ENCODE measurements at regions not wholly inside any gene's neighbourhood (a gene's known extent, or its start where the extent isn't known, plus 50 kb on each side); places are given as distances from the start of the nearest gene placed in this dataset.

GRCh38 chr6:133741375-133741861 lies 147.5 kb upstream of the TCF21 start:
- POLR2A ChIA-PET: no interaction called here
- no peak for DNase-seq
- WGBS (ENCODE audit: low lambda C conversion rate): 4% methylated on average over 5 of the region's 5 CpGs
- Histone ChIP-seq H3K79me2 (ENCODE audit: insufficient read depth) (no peaks in the 10 kb centered on the region), H4K20me1 (ENCODE audit: insufficient read depth) (no peaks in the 10 kb centered on the region), H3K4me2 (no peak overlapping the region), H3K27ac (ENCODE audit: low read depth in 2 of 2, low read length in 1 of 2) (no peak overlapping the region), H3K27me3 (ENCODE audit: insufficient read depth) (no peaks in the 10 kb centered on the region; the same call in 1 of the 2 replicates), H3K9ac (no peak overlapping the region), H3K36me3 (replicated peaks in 1 of 2; ENCODE audit: control insufficient read depth in 1 of 2, insufficient read depth in 2 of 2, low read length in 1 of 2) (no peaks in the 10 kb centered on the region), H3K4me1 (ENCODE audit: control insufficient read depth in 1 of 2, insufficient read depth in 2 of 2, low read depth in 1 of 2, low read length in 1 of 2) (no peaks in the 10 kb centered on the region), H3K4me3 (ENCODE audit: low read depth in 2 of 2, low read length in 1 of 2) (no peak overlapping the region), H3K9me2 (no peaks in the 10 kb centered on the region), H3K9me3 (no peaks in the 10 kb centered on the region), H3F3A (replicated peaks; ENCODE audit: insufficient read depth) (peaks cover 4% of the 10 kb centered on the region), H2AFZ (ENCODE audit: low read depth) (no peak overlapping the region)
- TF ChIP-seq POLR2AphosphoS5 (IDR thresholded peaks at IDR 0.05; ENCODE audit: low read depth, low read length) (no peak), SIN3A (IDR thresholded peaks at IDR 0.05; ENCODE audit: borderline replicate concordance, low read depth, low read length) (no peak), REST (IDR thresholded peaks at IDR 0.05; ENCODE audit: low read depth, low read length) (no peak), RXRA (IDR thresholded peaks at IDR 0.05; ENCODE audit: borderline replicate concordance, low read depth) (no peak), IRF3 (IDR thresholded peaks at IDR 0.05; ENCODE audit: low read depth, low read length) (no peak), USF1 (IDR thresholded peaks at IDR 0.05; ENCODE audit: borderline replicate concordance, low read depth) (no peak), GATA2 (CRISPR knock-in tag; IDR thresholded peaks at IDR 0.05) (no peak)
- CTCF ChIA-PET: interaction anchor here (0.8 kb wide), 1 partner anchor 172 kb away, joined by 4 read pairs; no protein-coding TSS in a partner anchor

- H3K9me2 ChIP-seq: no peaks in the 10 kb centered on the region
- H3K9ac ChIP-seq: no peak overlapping the region
Measured at GRCh38 chr6:133743621-133744020, 145.3 kb upstream of the TCF21 start.

More at GRCh38 chr6:133743621-133744020, 145.3 kb upstream of the TCF21 start:
- no peaks in the 10 kb centered on the region for H3K4me1 ChIP-seq (ENCODE audit: control insufficient read depth in 1 of 2, insufficient read depth in 2 of 2, low read depth in 1 of 2, low read length in 1 of 2)
- peaks cover 4% of the 10 kb centered on the region for H3F3A ChIP-seq (replicated peaks; ENCODE audit: insufficient read depth)
- POLR2A ChIA-PET: no interaction called here
- no peaks in the 10 kb centered on the region for H3K36me3 ChIP-seq (replicated peaks in 1 of 2; ENCODE audit: control insufficient read depth in 1 of 2, insufficient read depth in 2 of 2, low read length in 1 of 2)
- H3K27ac ChIP-seq (ENCODE audit: low read depth in 2 of 2, low read length in 1 of 2): no peak overlapping the region
- no peak overlapping the region for H3K4me2 ChIP-seq
- WGBS (ENCODE audit: low lambda C conversion rate): 8% methylated on average over 2 of the region's 2 CpGs
- H4K20me1 ChIP-seq (ENCODE audit: insufficient read depth): no peaks in the 10 kb centered on the region
- no peak for TF ChIP-seq JUND (IDR thresholded peaks at IDR 0.05)
- TF ChIP-seq MAX (IDR thresholded peaks at IDR 0.05; ENCODE audit: low read depth): no peak
- no peak for TF ChIP-seq YY1 (IDR thresholded peaks at IDR 0.05; ENCODE audit: low read depth)
- no peak for TF ChIP-seq RAD21 (IDR thresholded peaks at IDR 0.05; ENCODE audit: low read length)
- no peak for TF ChIP-seq SIN3A (IDR thresholded peaks at IDR 0.05; ENCODE audit: borderline replicate concordance, low read depth, low read length)
- no peak for TF ChIP-seq TEAD4 (IDR thresholded peaks at IDR 0.05; ENCODE audit: borderline replicate concordance, insufficient read depth)
- no peak for TF ChIP-seq PBX3 (IDR thresholded peaks at IDR 0.05)
- DNase-seq: no peak
- H2AFZ ChIP-seq (ENCODE audit: low read depth): no peak overlapping the region
- no peak overlapping the region for H3K4me3 ChIP-seq (ENCODE audit: low read depth in 2 of 2, low read length in 1 of 2)
- peaks cover 8% of the 10 kb centered on the region; the same call in 1 of the 2 replicates for H3K27me3 ChIP-seq (ENCODE audit: insufficient read depth)
- CTCF ChIA-PET: interaction anchor here (0.6 kb wide), 1 partner anchor 1229 kb away, joined by 3 read pairs; no protein-coding TSS in a partner anchor
- H3K79me2 ChIP-seq (ENCODE audit: insufficient read depth): no peaks in the 10 kb centered on the region
- no peaks in the 10 kb centered on the region for H3K9me3 ChIP-seq
